ENCODE measurements at regions not wholly inside any gene's neighbourhood (a gene's known extent, or its start where the extent isn't known, plus 50 kb on each side); places are given as distances from the start of the nearest gene placed in this dataset.

- Histone ChIP-seq H3K4me1 (ENCODE audit: insufficient read depth, low read length) (no peaks in the 10 kb centered on the region), H3K23ac (ENCODE audit: insufficient read length, low read depth, low read length) (no peak overlapping the region), H2AK5ac (ENCODE audit: insufficient read length, low read length) (no peak overlapping the region), H3K9me3 (ENCODE audit: control insufficient read depth, low read depth, low read length) (no peaks in the 10 kb centered on the region), H3K23me2 (ENCODE audit: insufficient read length, low read depth, low read length, poor library complexity, severe bottlenecking) (no peaks in the 10 kb centered on the region), H3K27me3 (ENCODE audit: insufficient read depth, low read length) (no peaks in the 10 kb centered on the region), H4K5ac (ENCODE audit: insufficient read length, low read depth, low read length) (no peak overlapping the region), H4K91ac (ENCODE audit: insufficient read length, low read depth, low read length) (no peak overlapping the region), H2BK120ac (ENCODE audit: low read depth, low read length, poor library complexity, severe bottlenecking) (no peak overlapping the region), H3K56ac (ENCODE audit: insufficient read length, low read depth, low read length) (no peak overlapping the region), H4K8ac (replicated peaks; ENCODE audit: insufficient read length, low read depth, low read length) (no peak overlapping the region), H3K4me2 (ENCODE audit: insufficient read depth, insufficient read length, low read length) (no peak overlapping the region), H3K14ac (ENCODE audit: insufficient read depth, low read length) (no peak overlapping the region), H4K20me1 (ENCODE audit: control insufficient read depth, insufficient read depth, insufficient read length) (no peaks in the 10 kb centered on the region), H2BK15ac (ENCODE audit: low read depth, low read length) (no peak overlapping the region), H3K79me2 (ENCODE audit: insufficient read depth, low read length) (no peaks in the 10 kb centered on the region), H3K18ac (ENCODE audit: insufficient read length, low read depth, low read length) (no peak overlapping the region), H3K4ac (ENCODE audit: low read depth, low read length) (no peak overlapping the region), H2BK20ac (ENCODE audit: low read depth, low read length, poor library complexity, severe bottlenecking) (no peak overlapping the region), H3K9ac (ENCODE audit: extremely low read depth, insufficient read length, low read length) (no peak overlapping the region), H2AFZ (ENCODE audit: low read length) (no peak overlapping the region), H3K27ac (ENCODE audit: insufficient read length, low read depth, low read length) (no peak overlapping the region), H3K79me1 (ENCODE audit: insufficient read depth, low read depth, low read length, poor library complexity, severe bottlenecking) (no peaks in the 10 kb centered on the region), H2BK12ac (ENCODE audit: insufficient read length, low read depth, low read length) (no peak overlapping the region), H2BK5ac (ENCODE audit: insufficient read length, low read length) (no peak overlapping the region), H3T11ph (ENCODE audit: low read length) (no peak overlapping the region)
- TF ChIP-seq CTCF (conservative IDR thresholded peaks at IDR 0.05): no peak
- DNase-seq: no peak
- Mint-ChIP-seq H3K4me1 (peaks cover 0 to 2% of the 10 kb centered on the region in 2 experiments; a peak in 1 of 4 replicates), H3K36me3 (ENCODE audit: insufficient read depth in 1 of 3, low read depth in 3 of 3) (no peaks in the 10 kb centered on the region), H3K4me3 (no peak overlapping the region), H3K9me3 (peaks cover 4 to 55% of the 10 kb centered on the region in 2 experiments; a peak in 3 of 5 replicates), H3K27me3 (ENCODE audit: low read depth) (peaks cover 15% of the 10 kb centered on the region), H3K27ac (no peak overlapping the region)
- no CpG with 5 or more reads among the region's 5 CpGs for WGBS (ENCODE audit: extremely low coverage, insufficient read length, low lambda C conversion rate)
Observed at GRCh38 chr2:95707837-95708236, 116.0 kb downstream of the TRIM43 start.
